Mucosa of rectum (tissue), 2 donors: ENCODE measurements at regions not wholly inside any gene's neighbourhood (a gene's known extent, or its start where the extent isn't known, plus 50 kb on each side); places are given as distances from the start of the nearest gene placed in this dataset.
"Not testable (repeated sequence)": the region's sequence is repeated elsewhere in the genome, so short reads cannot be mapped to it uniquely, and the experiment has no call there.

Source experiments
- H3K27ac ChIP-seq, 2 donors: one replicate each; pipeline ENCODE4 v1.7.0; 2013; ENCODE audit warnings: inconsistent platforms in 2 of 2, low read depth in 2 of 2, low read length in 2 of 2
- H3K27me3 ChIP-seq, 2 donors: one replicate each; pipeline ENCODE4 v1.7.0; 2013; ENCODE audit warnings: low read length in 2 of 2; ENCODE audit not compliant: control insufficient read depth in 2 of 2, insufficient read depth in 2 of 2
- H3K36me3 ChIP-seq, 2 donors: one replicate each; pipeline ENCODE4 v1.7.0; 2013; ENCODE audit warnings: low read length in 2 of 2; ENCODE audit not compliant: control insufficient read depth in 2 of 2, insufficient read depth in 2 of 2
- H3K4me1 ChIP-seq, 2 donors: one replicate each; pipeline ENCODE4 v1.7.0; 2013; ENCODE audit warnings: low read length in 2 of 2, mild to moderate bottlenecking in 1 of 2; ENCODE audit not compliant: control insufficient read depth in 2 of 2, insufficient read depth in 2 of 2
- H3K4me3 ChIP-seq, 2 donors: one replicate each; pipeline ENCODE4 v1.7.0; 2013; ENCODE audit warnings: low read length in 2 of 2
- H3K9ac ChIP-seq, 2 donors: one replicate each; pipeline ENCODE4 v1.7.0; 2013; ENCODE audit warnings: low read length in 2 of 2, low read depth in 1 of 2, mild to moderate bottlenecking in 1 of 2
- H3K9me3 ChIP-seq, 2 donors: one replicate each; pipeline ENCODE4 v1.7.0; 2013; ENCODE audit warnings: low read length in 2 of 2; ENCODE audit not compliant: control insufficient read depth in 2 of 2
- donor health status: healthy.
- donor health status: Normal muscosa, but diverticular disease.

GRCh38 chr9:31302620-31303418 is 1081.6 kb upstream of the ACO1 start:
- Histone ChIP-seq H3K27me3 (no peaks in the 10 kb centered on the region), H3K27ac (no peak overlapping the region), H3K4me1 (no peaks in the 10 kb centered on the region), H3K4me3 (no peak overlapping the region), H3K36me3 (no peaks in the 10 kb centered on the region), H3K9me3 (no peaks in the 10 kb centered on the region), H3K9ac (no peak overlapping the region)

DNA sequence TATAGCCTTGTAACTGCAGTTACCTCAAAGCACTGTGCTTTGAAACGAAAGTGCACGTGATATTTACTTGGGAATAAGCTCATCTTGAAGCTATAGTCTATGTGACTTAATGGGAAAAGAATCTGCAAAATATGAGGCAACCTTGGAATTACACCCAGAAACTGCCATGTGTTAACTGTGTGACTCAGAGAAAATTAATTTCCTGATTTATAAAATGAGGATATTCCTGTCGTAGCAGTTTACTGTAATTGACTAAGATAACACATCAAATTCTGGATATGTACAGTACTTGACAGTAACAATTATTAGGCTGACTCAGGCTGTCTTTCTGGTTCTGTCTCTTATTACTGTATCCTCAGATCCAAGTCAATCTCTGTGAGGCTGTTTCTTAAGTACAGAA is 1079.9 kb upstream of the ACO1 start:
- Histone ChIP-seq H3K27me3 (no peaks in the 10 kb centered on the region), H3K27ac (no peak overlapping the region), H3K36me3 (no peaks in the 10 kb centered on the region), H3K4me3 (no peak overlapping the region), H3K4me1 (no peaks in the 10 kb centered on the region), H3K9ac (no peak overlapping the region), H3K9me3 (no peaks in the 10 kb centered on the region)

GRCh38 chr9:31314241-31314640 is 1070.2 kb upstream of the ACO1 start:
- H3K4me3 ChIP-seq, result no peak overlapping the region
- no peak overlapping the region for H3K9ac ChIP-seq
- no peaks in the 10 kb centered on the region for H3K27me3 ChIP-seq
- no peaks in the 10 kb centered on the region for H3K36me3 ChIP-seq
- H3K27ac ChIP-seq, result no peak overlapping the region
- H3K4me1 ChIP-seq, result no peaks in the 10 kb centered on the region
- no peaks in the 10 kb centered on the region for H3K9me3 ChIP-seq

DNA sequence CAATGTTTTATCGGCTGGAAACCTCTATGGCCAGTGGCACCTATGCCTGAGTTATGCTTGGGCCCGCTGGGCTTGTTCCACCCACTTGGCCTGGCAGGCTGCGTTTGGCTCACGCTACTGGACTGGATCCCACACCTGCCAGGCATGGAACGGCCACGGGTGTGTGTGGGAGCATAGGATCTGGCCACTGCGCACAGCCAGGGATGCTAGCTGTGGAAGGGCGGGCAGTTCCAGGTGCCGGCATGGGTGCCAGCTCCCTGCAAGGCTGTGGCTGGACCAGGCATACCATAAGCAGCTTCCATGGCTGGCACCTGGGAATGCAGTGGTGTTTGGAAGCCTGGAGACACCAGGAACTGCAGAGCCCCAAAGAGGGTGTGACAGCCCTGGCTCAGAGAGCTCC is 1063.9 kb upstream of the ACO1 start:
- Histone ChIP-seq H3K9ac (no peak overlapping the region), H3K27me3 (no peaks in the 10 kb centered on the region), H3K9me3 (no peaks in the 10 kb centered on the region), H3K27ac (no peak overlapping the region), H3K4me1 (no peaks in the 10 kb centered on the region), H3K4me3 (no peak overlapping the region), H3K36me3 (no peaks in the 10 kb centered on the region)

GRCh38 chr9:31321256-31321655 is 1063.2 kb upstream of the ACO1 start:
- no peaks in the 10 kb centered on the region for H3K36me3 ChIP-seq
- H3K4me1 ChIP-seq, result no peaks in the 10 kb centered on the region
- H3K27ac ChIP-seq, result no peak overlapping the region
- no peak overlapping the region for H3K4me3 ChIP-seq
- H3K27me3 ChIP-seq, result no peaks in the 10 kb centered on the region
- no peak overlapping the region for H3K9ac ChIP-seq
- no peaks in the 10 kb centered on the region for H3K9me3 ChIP-seq

DNA sequence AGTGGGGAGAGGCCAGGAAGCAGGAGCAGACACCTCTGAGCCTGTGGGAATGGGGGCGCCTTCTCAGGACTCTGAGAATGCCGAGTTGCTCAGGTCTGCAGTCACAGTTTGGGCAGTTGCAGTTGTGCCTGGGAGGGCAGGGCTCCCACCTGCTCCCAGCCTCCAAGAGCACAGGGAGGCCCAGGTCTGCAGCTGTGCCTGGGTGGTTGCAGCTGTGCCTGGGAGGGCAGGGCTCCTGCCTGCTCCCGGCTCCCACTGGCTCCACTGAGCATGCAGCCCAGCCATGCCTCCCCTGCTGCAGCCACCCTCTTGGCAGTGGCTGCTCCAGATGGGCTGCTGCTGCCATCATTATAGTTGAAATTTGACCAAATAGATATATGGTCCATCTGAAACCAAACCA is 1062.8 kb upstream of the ACO1 start:
- no peaks in the 10 kb centered on the region for H3K9me3 ChIP-seq
- no peaks in the 10 kb centered on the region for H3K27me3 ChIP-seq
- H3K4me3 ChIP-seq, result no peak overlapping the region
- no peaks in the 10 kb centered on the region for H3K4me1 ChIP-seq
- no peak overlapping the region for H3K9ac ChIP-seq
- no peaks in the 10 kb centered on the region for H3K36me3 ChIP-seq
- H3K27ac ChIP-seq, result no peak overlapping the region

DNA sequence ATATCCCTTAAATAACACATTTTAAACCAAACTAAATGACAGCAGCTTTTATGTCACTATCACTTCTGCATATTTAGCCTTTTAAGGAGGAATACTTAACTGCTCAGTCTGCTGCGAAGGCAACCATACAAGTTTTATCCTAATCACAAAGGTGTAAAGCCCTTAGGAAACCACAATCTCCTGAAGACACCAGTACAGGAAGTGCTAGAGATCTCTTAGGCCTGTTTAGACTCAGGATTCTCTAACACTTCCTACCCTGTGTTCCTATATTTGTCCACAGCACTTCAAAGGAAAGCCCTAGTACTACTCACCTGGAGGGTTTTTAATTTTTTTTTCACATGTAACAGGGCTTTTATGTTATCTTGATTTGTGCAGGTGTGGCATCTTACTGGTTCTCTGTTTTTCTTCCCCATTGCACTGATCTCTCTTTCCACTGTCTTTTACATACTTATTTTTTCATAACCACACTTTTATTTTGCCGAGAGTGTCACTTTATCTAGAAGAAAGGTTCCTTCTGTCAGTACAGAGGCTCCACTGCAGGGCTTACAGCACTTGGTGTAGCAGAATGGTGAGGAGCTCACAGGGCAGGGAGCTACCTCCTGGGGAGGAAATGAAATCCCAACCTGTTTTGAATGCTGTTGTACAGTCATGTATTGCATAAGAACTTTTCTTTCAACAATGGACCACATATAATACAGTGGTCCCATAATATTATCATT is 1060.6 kb upstream of the ACO1 start:
- Histone ChIP-seq H3K9me3 (no peaks in the 10 kb centered on the region), H3K27me3 (no peaks in the 10 kb centered on the region), H3K4me3 (no peak overlapping the region), H3K27ac (no peak overlapping the region), H3K36me3 (no peaks in the 10 kb centered on the region), H3K4me1 (no peaks in the 10 kb centered on the region), H3K9ac (no peak overlapping the region)

GRCh38 chr9:31325778-31326177 is 1058.7 kb upstream of the ACO1 start:
- Histone ChIP-seq H3K4me3 (no peak overlapping the region), H3K27me3 (no peaks in the 10 kb centered on the region), H3K4me1 (no peaks in the 10 kb centered on the region), H3K9ac (no peak overlapping the region), H3K9me3 (no peaks in the 10 kb centered on the region), H3K36me3 (no peaks in the 10 kb centered on the region), H3K27ac (no peak overlapping the region)

- not testable (repeated sequence) for H3K9me3 ChIP-seq, H3K27ac ChIP-seq
These were observed 1057.6 kb upstream of the ACO1 start for GRCh38 chr9:31326883-31327282.

DNA sequence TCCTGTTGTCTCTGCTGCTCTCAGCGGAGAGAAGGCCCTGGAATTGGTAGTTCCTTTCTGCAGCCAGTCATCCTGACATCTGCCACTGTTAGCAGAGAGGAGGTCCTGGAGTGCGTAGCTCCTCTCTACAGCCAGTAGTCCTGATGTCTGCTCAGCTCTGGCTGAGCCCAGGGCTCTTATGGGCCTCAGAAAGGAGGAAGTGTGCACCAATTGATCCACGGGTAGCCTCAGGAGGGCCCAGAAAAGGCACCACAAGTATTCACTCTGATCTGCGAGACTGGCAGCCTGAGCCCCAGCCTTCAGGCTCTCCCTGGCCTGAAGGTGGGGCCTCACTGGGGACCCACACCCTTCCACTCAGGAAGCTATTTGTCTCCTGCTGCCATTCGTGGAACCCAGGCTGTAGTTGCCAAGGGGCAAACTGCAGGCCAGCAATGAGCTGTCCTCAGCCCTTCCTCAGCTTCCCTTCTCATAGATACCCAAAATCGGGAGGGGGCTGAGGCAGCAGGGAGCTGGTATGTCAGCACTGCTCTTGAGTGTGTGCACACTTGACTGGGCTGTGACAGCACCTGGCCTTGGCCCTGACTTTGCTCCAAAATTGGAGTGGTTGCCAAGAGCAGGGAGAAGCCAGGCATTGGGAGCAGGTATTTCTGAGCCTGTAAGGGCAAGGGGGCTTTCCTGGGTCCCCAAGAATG is 1049.5 kb upstream of the ACO1 start:
- Histone ChIP-seq H3K27me3 (no peaks in the 10 kb centered on the region), H3K9ac (no peak overlapping the region), H3K9me3 (no peaks in the 10 kb centered on the region), H3K36me3 (no peaks in the 10 kb centered on the region), H3K4me1 (no peaks in the 10 kb centered on the region), H3K4me3 (no peak overlapping the region), H3K27ac (no peak overlapping the region)

More at GRCh38 chr9:31326883-31327282, 1057.6 kb upstream of the ACO1 start:
- H3K36me3 ChIP-seq, H3K27me3 ChIP-seq, H3K9ac ChIP-seq, H3K4me1 ChIP-seq, H3K4me3 ChIP-seq: not testable (repeated sequence)
